Panc1 (cell line): ENCODE measurements at regions not wholly inside any gene's neighbourhood (a gene's known extent, or its start where the extent isn't known, plus 50 kb on each side); places are given as distances from the start of the nearest gene placed in this dataset.

Source experiments
- ATAC-seq: fragments of 200-7000 bp; cut with Tn5 transposase; 2 replicates; pipeline ENCODE4 v1.9.1; 2020; ENCODE audit warnings: mild to moderate bottlenecking, moderate library complexity
- BruUV-seq: library from RNA; stranded (reverse); fragments of 400-500 nt; replicated peaks from 2 replicates; lab custom pipeline; 2021; lab: Mats Ljungman, UMichigan
- CTCF ChIA-PET: fragments of 300-600 bp; sonication (Branson Sonifier 250); formaldehyde crosslinking; loops from one replicate; lab custom pipeline; 2022; ENCODE audit warnings: antibody characterized with exemption; lab: Charles Lee
- POLR2A ChIA-PET: fragments of 300-600 bp; sonication (Branson Sonifier 250); formaldehyde crosslinking; loops from one replicate; lab custom pipeline; 2022; ENCODE audit warnings: antibody characterized with exemption; lab: Charles Lee
- DNase-seq: peaks from one replicate; pipeline ENCODE4 v3.0.0-alpha.2; 2010; ENCODE audit warnings: low read depth, low spot score
- H3K27ac ChIP-seq: 2 replicates; pipeline ENCODE4 v1.5.1; 2011; ENCODE audit warnings: mild to moderate bottlenecking, low read length, inconsistent platforms
- H3K27me3 ChIP-seq: fragments of 200-500 bp; sonication (Bioruptor generic); 2 replicates; pipeline ENCODE4 v1.6.0; 2014; ENCODE audit warnings: low read length, inconsistent platforms; ENCODE audit not compliant: control insufficient read depth, insufficient read depth
- H3K36me3 ChIP-seq: fragments of 200-500 bp; sonication (Bioruptor generic); 2 replicates; pipeline ENCODE4 v1.5.1; 2014; ENCODE audit warnings: inconsistent platforms, mild to moderate bottlenecking, low read length, moderate library complexity; ENCODE audit not compliant: control insufficient read depth, insufficient read depth
- H3K4me1 ChIP-seq: 2 replicates; pipeline ENCODE4 v1.5.1; 2011; ENCODE audit warnings: inconsistent platforms, mild to moderate bottlenecking, low read length, moderate library complexity; ENCODE audit not compliant: control insufficient read depth, insufficient read depth
- H3K4me3 ChIP-seq, 2 experiments: 2 replicates each; pipeline ENCODE4 v1.5.1; 2011 to 2012; ENCODE audit warnings: low read depth in 2 of 2, low read length in 2 of 2, mild to moderate bottlenecking in 2 of 2, inconsistent platforms in 1 of 2, moderate library complexity in 1 of 2
- H3K9me3 ChIP-seq: fragments of 200-500 bp; sonication (Bioruptor generic); 2 replicates; pipeline ENCODE4 v1.5.1; 2014; ENCODE audit warnings: low read depth, mild to moderate bottlenecking, inconsistent platforms, low read length, moderate library complexity; ENCODE audit not compliant: control insufficient read depth, insufficient read depth
- CTCF ChIP-seq: fragments of 450-650 bp; IDR thresholded peaks from 2 replicates; pipeline ENCODE4 v1.5.1; 2017; ENCODE audit warnings: mild to moderate bottlenecking
- POLR2AphosphoS5 ChIP-seq: IDR thresholded peaks from 2 replicates; pipeline ENCODE4 v1.6.1; 2012; ENCODE audit warnings: mild to moderate bottlenecking, low read depth, low read length, moderate library complexity
- REST ChIP-seq, 2 experiments: IDR thresholded peaks; 2 replicates each; pipeline ENCODE4 v1.6.1; 2011 to 2012; ENCODE audit warnings: low read depth in 2 of 2, control low read depth in 1 of 2, low read length in 1 of 2, mild to moderate bottlenecking in 1 of 2, moderate library complexity in 1 of 2; ENCODE audit not compliant: insufficient read depth in 1 of 2
- SIN3A ChIP-seq: IDR thresholded peaks from 2 replicates; pipeline ENCODE4 v1.6.1; 2012; ENCODE audit warnings: low read depth, mild to moderate bottlenecking, low read length, moderate library complexity, borderline replicate concordance; ENCODE audit not compliant: insufficient read depth
- TCF7L2 ChIP-seq: IDR thresholded peaks from 2 replicates; pipeline ENCODE4 v1.6.1; 2011; ENCODE audit warnings: mild to moderate bottlenecking, low read depth, low read length, inconsistent platforms
- in situ Hi-C: cut with HindIII; loops from 2 replicates; pipeline ENCODE4 v1.10.0; 2016; ENCODE audit warnings: low sequenced_read_pairs, low pct_unique_long_range_greater_than_20kb
- intact Hi-C: fragments of 100-400 bp; cut with micrococcal nuclease; formaldehyde crosslinking; loops from one replicate; pipeline ENCODE4 v1.10.0; 2022; ENCODE audit not compliant: unreplicated experiment

GRCh38 chr4:123530357-123530756 is 133.8 kb downstream of the SPRY1 start:
- no peak for ATAC-seq
- intact Hi-C loops, result no loop called here

GRCh38 chr4:123535037-123535748 is 138.6 kb downstream of the SPRY1 start:
- ChIA-PET CTCF (no interaction called here), POLR2A (no interaction called here)
- no peak overlapping the region; the same call in 1 of the 2 replicates for H3K27ac ChIP-seq
- intact Hi-C loops, result no loop called here
- ATAC-seq, result no peak
- H3K9me3 ChIP-seq, result no peaks in the 10 kb centered on the region
- in situ Hi-C loops, result no loop called here
- no peak overlapping the region for H3K4me3 ChIP-seq
- H3K36me3 ChIP-seq, result no peaks in the 10 kb centered on the region
- TF ChIP-seq REST (IDR thresholded peaks at IDR 0.05; ENCODE audit: insufficient read depth in 1 of 2, low read depth in 2 of 2, low read length in 1 of 2) (no peak), SIN3A (no peak)
- DNase-seq, result no peak
- no TSS peak for BruUV-seq
- no peaks in the 10 kb centered on the region for H3K4me1 ChIP-seq
- no peaks in the 10 kb centered on the region for H3K27me3 ChIP-seq

More at GRCh38 chr4:123530357-123530756, 133.8 kb downstream of the SPRY1 start:
- no peak for DNase-seq
- ChIA-PET POLR2A (interaction anchor here (0.8 kb wide), 1 partner anchor 15 kb away, joined by 3 read pairs; no protein-coding TSS in a partner anchor), CTCF (no interaction called here)
- in situ Hi-C loops, result no loop called here
- Histone ChIP-seq H3K4me1 (no peaks in the 10 kb centered on the region), H3K27ac (no peak overlapping the region), H3K36me3 (no peaks in the 10 kb centered on the region), H3K9me3 (no peaks in the 10 kb centered on the region), H3K4me3 (no peak overlapping the region), H3K27me3 (no peaks in the 10 kb centered on the region)
- BruUV-seq, result no TSS peak
- TF ChIP-seq REST (IDR thresholded peaks at IDR 0.05; ENCODE audit: insufficient read depth in 1 of 2, low read depth in 2 of 2, low read length in 1 of 2) (no peak), SIN3A (no peak), TCF7L2 (no peak), POLR2AphosphoS5 (no peak), CTCF (no peak)
